ENCODE measurements at regions not wholly inside any gene's neighbourhood (a gene's known extent, or its start where the extent isn't known, plus 50 kb on each side); places are given as distances from the start of the nearest gene placed in this dataset.

DNA sequence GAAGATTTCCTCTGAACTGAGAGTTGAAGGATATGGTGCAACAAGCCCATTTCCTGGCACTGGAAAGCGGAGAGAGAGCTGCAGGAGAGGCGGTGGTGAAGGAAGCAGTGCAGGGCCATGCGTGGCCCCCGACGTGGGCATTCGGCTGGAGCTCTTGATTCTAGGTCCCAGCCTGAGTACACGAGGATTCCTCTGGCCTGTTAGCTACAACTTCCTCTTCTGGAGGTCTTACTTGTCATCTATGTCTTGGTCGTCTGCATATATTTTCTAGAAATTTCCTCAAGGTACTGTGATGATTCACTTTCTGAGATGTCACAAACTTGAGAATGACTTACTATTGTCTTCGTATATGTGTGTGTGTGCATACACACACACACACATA, 59.2 kb upstream of the JAZF1 start:
- no peak for TF ChIP-seq CTCF (conservative IDR thresholded peaks at IDR 0.05 in 1 of 2, IDR thresholded peaks at IDR 0.05 in 1 of 2; ENCODE audit: extremely low read depth in 1 of 2, insufficient read depth in 1 of 2, low read depth in 1 of 2, low read length in 2 of 2)
- no peak for TF ChIP-seq EZH2 (IDR thresholded peaks at IDR 0.05; ENCODE audit: borderline replicate concordance, low read length)

Data from mammary epithelial cell (primary cell).